ENCODE measurements at regions not wholly inside any gene's neighbourhood (a gene's known extent, or its start where the extent isn't known, plus 50 kb on each side); places are given as distances from the start of the nearest gene placed in this dataset.

GRCh38 chr7:17608114-17608833 lies 309.8 kb downstream of the AHR start:
- H3K4me1 Mint-ChIP-seq: no peaks in the 10 kb centered on the region
- H3K4me3 Mint-ChIP-seq: no peak overlapping the region
- H3K27ac Mint-ChIP-seq: no peak overlapping the region
- DNase-seq (no peak), ATAC-seq (no peak)
- peaks cover 7% of the 10 kb centered on the region for H3K27me3 Mint-ChIP-seq
- peaks cover 8 to 9% of the 10 kb centered on the region in 2 donors for H3K9me3 Mint-ChIP-seq

DNA sequence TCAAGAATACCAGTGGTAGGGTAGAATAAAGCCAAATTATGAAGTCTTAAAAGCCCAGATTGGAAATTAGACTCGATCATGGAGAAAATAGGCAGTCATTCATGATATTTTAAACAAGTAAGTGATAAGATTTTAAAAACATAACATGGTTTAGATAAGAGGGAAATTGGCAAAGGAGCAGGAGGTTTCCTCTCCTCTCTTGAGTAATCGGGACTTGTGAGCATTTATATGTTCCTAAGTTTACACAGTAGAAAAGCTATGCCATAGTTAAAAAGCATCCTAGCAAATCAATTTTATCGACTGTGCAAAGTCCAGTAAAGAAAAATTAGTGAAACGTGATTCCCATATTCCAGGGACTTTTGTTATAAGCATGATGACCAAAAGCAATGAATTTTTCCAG lies 313.2 kb downstream of the AHR start:
- no peak overlapping the region for H3K27ac Mint-ChIP-seq
- ATAC-seq (no peak), DNase-seq (no peak)
- H3K4me1 Mint-ChIP-seq: no peaks in the 10 kb centered on the region
- H3K9me3 Mint-ChIP-seq: no peaks in the 10 kb centered on the region
- H3K27me3 Mint-ChIP-seq: no peaks in the 10 kb centered on the region
- H3K4me3 Mint-ChIP-seq: no peak overlapping the region

DNA sequence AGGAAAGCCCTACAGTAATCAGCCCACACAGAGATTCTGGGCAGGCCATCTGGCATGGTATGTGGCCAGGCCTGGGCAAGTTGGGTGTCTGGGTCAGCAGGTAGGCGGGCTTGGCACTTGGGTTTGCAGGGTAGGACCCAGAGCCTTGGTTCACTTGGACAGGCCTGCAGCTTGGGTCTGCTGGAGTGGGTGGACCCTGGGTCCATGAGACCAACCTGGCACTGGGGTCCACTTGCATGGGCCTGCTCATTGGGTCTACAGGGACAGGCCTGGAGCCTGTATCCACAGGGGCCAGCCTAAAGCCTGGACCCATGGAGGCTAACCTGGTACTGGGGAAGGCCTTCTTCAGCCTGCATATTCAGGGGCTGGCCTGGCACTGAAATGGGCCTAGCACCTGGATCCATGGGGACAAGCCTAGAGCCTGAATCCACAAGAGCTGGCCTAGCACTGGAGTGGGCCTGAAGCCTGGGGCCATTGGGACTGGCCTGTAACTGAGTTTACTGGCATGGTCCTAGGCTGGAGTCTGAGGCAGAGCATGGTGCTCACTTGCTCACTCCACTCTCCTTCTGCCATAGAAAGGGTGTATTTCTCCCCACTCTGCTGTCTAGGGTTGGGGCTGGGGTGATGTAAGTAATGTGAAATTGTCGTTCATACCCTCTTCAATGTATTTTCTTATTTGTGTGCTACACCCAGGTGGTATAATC lies 315.0 kb downstream of the AHR start:
- DNase-seq (no peak), ATAC-seq (peak; percentile 33)
- Mint-ChIP-seq H3K27me3 (no peaks in the 10 kb centered on the region), H3K4me1 (no peaks in the 10 kb centered on the region), H3K4me3 (no peak overlapping the region), H3K27ac (no peak overlapping the region), H3K9me3 (no peaks in the 10 kb centered on the region)

DNA sequence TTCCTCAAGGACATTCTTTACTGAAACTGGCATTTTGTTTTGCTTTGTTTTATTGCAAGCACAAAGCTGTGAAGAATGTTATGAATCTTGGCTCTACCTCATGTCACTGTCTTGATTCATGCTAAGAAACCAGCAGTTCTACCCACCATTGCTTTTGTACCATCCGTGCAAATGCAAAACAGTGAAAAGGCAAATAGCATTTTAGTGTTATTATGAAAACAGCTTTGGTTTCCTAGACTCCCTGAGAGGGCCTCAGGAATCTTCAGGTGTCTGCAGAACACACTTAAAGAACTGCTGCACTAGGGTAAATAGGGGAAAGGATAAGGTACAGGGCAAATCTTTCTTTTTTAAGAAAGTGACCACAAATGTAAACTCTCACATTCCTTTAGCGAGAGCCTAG lies 318.9 kb downstream of the AHR start:
- H3K9me3 Mint-ChIP-seq: no peaks in the 10 kb centered on the region
- DNase-seq (no peak), ATAC-seq (no peak)
- H3K27me3 Mint-ChIP-seq: no peaks in the 10 kb centered on the region
- H3K4me1 Mint-ChIP-seq: no peaks in the 10 kb centered on the region
- H3K4me3 Mint-ChIP-seq: no peak overlapping the region
- no peak overlapping the region for H3K27ac Mint-ChIP-seq

GRCh38 chr7:17617857-17618651 lies 319.6 kb downstream of the AHR start:
- Mint-ChIP-seq H3K27ac (no peak overlapping the region), H3K4me3 (no peak overlapping the region), H3K4me1 (no peaks in the 10 kb centered on the region), H3K27me3 (no peaks in the 10 kb centered on the region), H3K9me3 (no peaks in the 10 kb centered on the region)
- no peak for DNase-seq
- no peak for ATAC-seq

GRCh38 chr7:17618652-17618974 lies 320.2 kb downstream of the AHR start:
- ATAC-seq (no peak), DNase-seq (no peak)
- no peak overlapping the region for H3K4me3 Mint-ChIP-seq

DNA sequence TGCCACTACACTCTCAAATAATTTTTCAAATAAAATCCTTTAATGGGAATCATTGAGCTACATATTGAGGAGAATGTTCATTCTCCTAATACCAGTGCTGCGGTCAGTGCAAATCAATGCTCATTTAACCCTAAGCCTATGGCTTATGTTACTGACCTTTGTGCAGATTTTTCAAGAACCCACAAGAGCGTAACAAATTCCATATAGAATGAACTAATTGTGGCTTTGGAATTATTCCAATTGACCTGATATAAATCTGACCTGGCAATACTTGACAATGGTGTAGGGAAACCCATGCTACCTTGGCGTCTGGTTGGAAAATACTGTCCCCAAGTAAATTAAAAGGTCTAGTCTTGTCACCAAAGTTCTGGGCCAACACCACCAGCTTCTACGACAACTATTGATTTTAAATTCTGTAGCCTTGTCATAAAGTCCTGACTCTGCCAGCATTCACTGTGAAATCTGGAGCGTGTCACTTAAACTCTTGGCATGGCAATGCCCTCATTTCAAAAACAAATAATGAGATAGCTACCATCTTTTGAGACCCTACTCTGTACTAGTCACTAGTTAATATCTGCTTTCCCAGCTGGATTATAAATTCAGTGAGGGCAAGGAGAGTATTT lies 320.9 kb downstream of the AHR start:
- H3K27me3 Mint-ChIP-seq: no peaks in the 10 kb centered on the region
- H3K4me3 Mint-ChIP-seq: no peak overlapping the region
- no peaks in the 10 kb centered on the region for H3K4me1 Mint-ChIP-seq
- no peaks in the 10 kb centered on the region for H3K9me3 Mint-ChIP-seq
- DNase-seq (no peak), ATAC-seq (no peak)
- no peak overlapping the region for H3K27ac Mint-ChIP-seq

More at GRCh38 chr7:17618652-17618974, 320.2 kb downstream of the AHR start:
- H3K27ac Mint-ChIP-seq: no peak overlapping the region
- no peaks in the 10 kb centered on the region for H3K9me3 Mint-ChIP-seq
- no peaks in the 10 kb centered on the region for H3K4me1 Mint-ChIP-seq
- no peaks in the 10 kb centered on the region for H3K27me3 Mint-ChIP-seq

GRCh38 chr7:17620566-17620965 lies 319.7 kb downstream of the SNX13 start:
- H3K9me3 Mint-ChIP-seq: no peaks in the 10 kb centered on the region
- H3K4me3 Mint-ChIP-seq: no peak overlapping the region
- H3K4me1 Mint-ChIP-seq: no peaks in the 10 kb centered on the region
- ATAC-seq (no peak), DNase-seq (no peak)
- no peaks in the 10 kb centered on the region for H3K27me3 Mint-ChIP-seq
- no peak overlapping the region for H3K27ac Mint-ChIP-seq

DNA sequence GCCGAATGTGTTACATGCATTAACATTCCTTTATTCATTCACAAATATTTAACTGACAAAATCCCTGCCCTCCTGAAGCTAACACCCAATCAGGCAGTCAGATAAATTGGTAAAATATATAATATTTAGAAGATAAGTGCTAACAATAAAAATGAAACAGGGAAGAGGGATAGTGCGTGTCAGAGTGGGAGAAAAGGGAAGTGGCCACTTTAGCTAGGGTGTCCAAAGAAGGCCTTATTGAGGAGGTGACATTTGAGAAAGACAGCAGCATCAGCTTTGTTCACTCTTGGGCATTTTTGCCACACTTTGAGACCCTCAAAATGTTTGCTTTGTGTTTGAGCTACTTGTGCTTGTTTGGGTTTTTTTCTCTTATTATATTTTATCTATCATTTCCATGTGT lies 317.8 kb downstream of the SNX13 start:
- DNase-seq (no peak), ATAC-seq (no peak)
- Mint-ChIP-seq H3K9me3 (no peaks in the 10 kb centered on the region), H3K4me3 (no peak overlapping the region), H3K27ac (no peak overlapping the region), H3K4me1 (no peaks in the 10 kb centered on the region), H3K27me3 (no peaks in the 10 kb centered on the region)

DNA sequence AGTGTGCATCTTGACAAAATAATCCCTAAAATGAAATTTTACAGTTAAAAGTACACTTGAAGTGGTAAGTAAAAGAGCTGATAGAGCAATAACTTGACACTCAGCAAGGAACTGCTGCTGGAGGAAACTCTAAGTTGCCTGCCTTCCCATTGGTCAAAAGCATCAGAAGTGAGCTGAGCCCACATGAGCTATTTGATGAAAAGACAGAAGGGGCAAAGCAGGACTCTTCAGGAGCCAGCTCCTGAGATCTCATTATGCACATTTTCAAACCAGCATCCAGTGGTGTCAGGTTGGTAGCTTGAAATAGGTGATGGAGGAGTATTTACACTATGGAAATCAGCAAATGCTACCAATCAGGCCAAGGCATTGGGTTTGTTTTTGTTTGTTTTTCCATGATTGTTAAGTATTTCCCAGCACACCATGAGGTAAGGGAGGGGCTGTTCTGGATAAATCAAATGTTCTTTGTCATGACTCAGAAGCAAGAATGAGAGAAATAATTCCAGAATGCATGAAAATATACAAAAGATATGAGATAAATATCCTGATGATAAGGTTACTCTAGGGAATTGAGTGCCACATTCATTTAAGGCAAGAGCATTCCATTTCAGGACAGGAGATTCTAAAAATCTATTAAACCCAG lies 316.6 kb downstream of the SNX13 start:
- H3K4me3 Mint-ChIP-seq: no peak overlapping the region
- H3K27ac Mint-ChIP-seq: no peak overlapping the region
- H3K4me1 Mint-ChIP-seq: no peaks in the 10 kb centered on the region
- H3K9me3 Mint-ChIP-seq: no peaks in the 10 kb centered on the region
- DNase-seq (no peak), ATAC-seq (no peak)
- no peaks in the 10 kb centered on the region for H3K27me3 Mint-ChIP-seq

- no peaks in the 10 kb centered on the region for H3K9me3 Mint-ChIP-seq
- H3K4me1 Mint-ChIP-seq: no peaks in the 10 kb centered on the region
- no peak for ATAC-seq
- H3K27me3 Mint-ChIP-seq: no peaks in the 10 kb centered on the region
- no peak overlapping the region for H3K27ac Mint-ChIP-seq
- no peak overlapping the region for H3K4me3 Mint-ChIP-seq
- no peak for DNase-seq
These were observed 315.9 kb downstream of the SNX13 start for GRCh38 chr7:17624379-17624778.

- ATAC-seq (no peak), DNase-seq (no peak)
- H3K9me3 Mint-ChIP-seq: no peaks in the 10 kb centered on the region
- H3K27me3 Mint-ChIP-seq: no peaks in the 10 kb centered on the region
- H3K27ac Mint-ChIP-seq: no peak overlapping the region
- H3K4me3 Mint-ChIP-seq: no peak overlapping the region
- H3K4me1 Mint-ChIP-seq: no peaks in the 10 kb centered on the region
These were observed 315.3 kb downstream of the SNX13 start for GRCh38 chr7:17625043-17625442.

GRCh38 chr7:17626235-17626634 lies 314.1 kb downstream of the SNX13 start:
- Mint-ChIP-seq H3K9me3 (no peaks in the 10 kb centered on the region), H3K4me1 (no peaks in the 10 kb centered on the region), H3K27ac (no peak overlapping the region), H3K27me3 (no peaks in the 10 kb centered on the region), H3K4me3 (no peak overlapping the region)
- DNase-seq (no peak), ATAC-seq (no peak)

DNA sequence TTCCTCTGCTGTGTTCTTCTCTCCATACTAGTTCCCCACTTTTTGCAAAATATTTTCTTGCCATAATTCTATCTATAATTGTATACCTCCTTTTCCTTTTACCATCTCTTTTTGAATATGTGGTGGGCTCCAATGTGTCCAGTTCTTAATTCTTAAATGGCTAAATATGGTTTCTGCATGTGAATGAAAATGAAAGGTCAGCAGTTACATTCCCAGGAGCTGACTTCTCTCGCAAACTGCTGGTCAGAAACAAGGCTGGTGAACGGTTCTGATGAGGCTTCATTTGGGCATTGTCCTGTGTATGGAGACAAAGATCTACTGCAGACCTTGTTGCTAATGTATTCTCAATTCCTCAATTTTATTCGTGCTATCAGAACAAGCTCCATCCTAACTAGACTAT lies 309.2 kb downstream of the SNX13 start:
- Mint-ChIP-seq H3K4me3 (no peak overlapping the region), H3K4me1 (no peaks in the 10 kb centered on the region), H3K9me3 (no peaks in the 10 kb centered on the region), H3K27me3 (no peaks in the 10 kb centered on the region), H3K27ac (no peak overlapping the region)
- DNase-seq (no peak), ATAC-seq (no peak)

DNA sequence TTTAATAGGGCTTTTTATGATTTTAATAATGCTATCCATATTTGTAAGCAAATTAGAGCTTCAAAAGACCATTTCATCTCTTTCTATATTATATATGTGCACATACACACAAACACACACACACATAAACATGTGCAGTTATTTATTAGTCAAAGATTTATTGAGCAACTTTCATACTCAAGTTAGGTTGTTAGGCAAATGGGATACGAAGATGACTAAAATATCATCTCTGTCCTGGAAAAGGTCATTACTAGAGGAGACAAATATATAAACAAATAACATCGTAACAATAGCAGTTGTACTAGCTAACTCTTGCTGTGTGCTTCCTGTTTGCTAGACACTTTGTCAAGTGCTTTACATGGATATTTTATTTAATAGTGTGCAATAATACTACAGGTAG lies 307.9 kb downstream of the SNX13 start:
- Mint-ChIP-seq H3K27ac (no peak overlapping the region), H3K4me3 (no peak overlapping the region), H3K27me3 (no peaks in the 10 kb centered on the region), H3K4me1 (no peaks in the 10 kb centered on the region), H3K9me3 (no peaks in the 10 kb centered on the region)
- DNase-seq (no peak), ATAC-seq (no peak)

All from stimulated activated naive CD8-positive, alpha-beta T cell treated with anti-CD3 and anti-CD28 coated beads, Interleukin-15, amount 100 ng/mL, for 72 hours (primary cell).